GM12878 (cell line): ENCODE measurements at regions not wholly inside any gene's neighbourhood (a gene's known extent, or its start where the extent isn't known, plus 50 kb on each side); places are given as distances from the start of the nearest gene placed in this dataset.

Experiments used
- ATAC-seq: fragments of 200-7000 bp; cut with Tn5 transposase; 3 replicates; pipeline ENCODE4 v1.9.1; 2020; ENCODE audit warnings: mild to moderate bottlenecking, moderate library complexity
- BruUV-seq: library from RNA; stranded (reverse); fragments of 400-500 nt; replicated peaks from 2 replicates; lab custom pipeline; 2021; lab: Mats Ljungman, UMichigan
- CTCF ChIA-PET: fragments of 300-600 bp; sonication (Branson Sonifier 250); formaldehyde crosslinking; extraction: SDS; loops from one replicate; lab custom pipeline; 2021; ENCODE audit warnings: inconsistent platforms; lab: Yijun Ruan, JAX
- POLR2A ChIA-PET: fragments of 350-600 bp; formaldehyde crosslinking; extraction: SDS; loops from one replicate; lab custom pipeline; 2021; ENCODE audit warnings: inconsistent platforms; lab: Charles Lee
- RAD21 ChIA-PET: fragments of 300-600 bp; sonication (Branson Sonifier 250); formaldehyde crosslinking; loops from one replicate; lab custom pipeline; 2023; ENCODE audit warnings: antibody characterized with exemption; ENCODE audit not compliant: unreplicated experiment; lab: Charles Lee
- SMC1A ChIA-PET: fragments of 300-600 bp; sonication (Branson Sonifier 250); formaldehyde crosslinking; loops from one replicate; lab custom pipeline; 2023; ENCODE audit not compliant: unreplicated experiment, uncharacterized antibody; lab: Charles Lee
- DNase-seq: peaks from one replicate; pipeline ENCODE4 v3.0.0-alpha.2; 2011; ENCODE audit warnings: low read depth, low spot score
- FAIRE-seq: peaks from 3 replicates; lab custom pipeline; 2011; peaks lifted over from hg19 to GRCh38; lab: Jason Lieb, UNC
- H2AFZ ChIP-seq: 2 replicates; pipeline ENCODE4 v1.6.0; 2011; ENCODE audit warnings: low read depth, low read length, control low read depth; ENCODE audit not compliant: control insufficient read depth
- H3K27ac ChIP-seq: 2 replicates; pipeline ENCODE4 v1.5.1; 2011; ENCODE audit warnings: control low read depth; ENCODE audit not compliant: control insufficient read depth, insufficient read depth
- H3K27me3 ChIP-seq, 2 experiments: replicated peaks in 1 of 2; 2 replicates each; pipeline versions ENCODE4 v1.6.0 to v1.6.1; 2011; ENCODE audit warnings: low read length in 1 of 2; ENCODE audit not compliant: control insufficient read depth in 2 of 2, insufficient read depth in 2 of 2
- H3K36me3 ChIP-seq, 2 experiments: 2 replicates each; pipeline ENCODE4 v1.5.1; 2011; ENCODE audit warnings: low read length in 1 of 2; ENCODE audit not compliant: control insufficient read depth in 2 of 2, insufficient read depth in 2 of 2
- H3K4me1 ChIP-seq: 2 replicates; pipeline ENCODE4 v1.6.1; 2011; ENCODE audit warnings: mild to moderate bottlenecking, low read length, moderate library complexity, mixed read lengths; ENCODE audit not compliant: control insufficient read depth, insufficient read depth
- H3K4me2 ChIP-seq: 2 replicates; pipeline ENCODE4 v1.6.0; 2011; ENCODE audit warnings: control low read depth; ENCODE audit not compliant: control insufficient read depth, insufficient read depth
- H3K4me3 ChIP-seq: fragments of 200-600 bp; sonication (generic); 2 replicates; pipeline ENCODE4 v1.5.1; 2016
- H3K79me2 ChIP-seq: 2 replicates; pipeline ENCODE4 v1.6.0; 2011; ENCODE audit warnings: low read length; ENCODE audit not compliant: control insufficient read depth, insufficient read depth
- H3K9ac ChIP-seq: 2 replicates; pipeline ENCODE4 v1.8.0; 2011; ENCODE audit warnings: low read length, control low read depth, mixed read lengths; ENCODE audit not compliant: control insufficient read depth, insufficient read depth
- H3K9me3 ChIP-seq: replicated peaks from 3 replicates; pipeline ENCODE4 v1.5.1; 2011; ENCODE audit warnings: mild to moderate bottlenecking, low read length; ENCODE audit not compliant: control insufficient read depth, insufficient read depth
- H4K20me1 ChIP-seq: 2 replicates; pipeline ENCODE4 v1.6.0; 2011; ENCODE audit not compliant: control insufficient read depth, insufficient read depth
- CBFB ChIP-seq: IDR thresholded peaks from 2 replicates; pipeline ENCODE4 v1.6.1; 2016; ENCODE audit warnings: antibody characterized with exemption, low read depth
- CEBPZ ChIP-seq: fragments of 150-350 bp; IDR thresholded peaks from 2 replicates; pipeline ENCODE4 v1.6.1; 2016; ENCODE audit warnings: low read depth, low read length
- CTCF ChIP-seq, 3 experiments: IDR thresholded peaks in 2 of 3; conservative IDR thresholded peaks in 1 of 3; 2 replicates each; pipeline ENCODE4 v1.5.1; 2011; ENCODE audit warnings: low read depth in 3 of 3, low read length in 3 of 3, mild to moderate bottlenecking in 3 of 3, control low read depth in 2 of 3, moderate library complexity in 2 of 3, inconsistent platforms in 1 of 3, mixed read lengths in 1 of 3; ENCODE audit not compliant: control insufficient read depth in 2 of 3, insufficient read depth in 1 of 3; ENCODE audit errors: extremely low read depth in 1 of 3
- EED ChIP-seq: sonication (generic); IDR thresholded peaks from 2 replicates; pipeline ENCODE4 v1.6.1; 2016; ENCODE audit warnings: antibody characterized with exemption, low read depth
- EP300 ChIP-seq, 2 experiments: fragments of 150-350 bp in 1 of 2; IDR thresholded peaks; 2 replicates each; pipeline ENCODE4 v1.6.1; 2011 to 2012; ENCODE audit warnings: low read depth in 2 of 2, low read length in 2 of 2, borderline replicate concordance in 1 of 2, improper control_type of control experiment in 1 of 2, inconsistent platforms in 1 of 2; ENCODE audit not compliant: control insufficient read depth in 1 of 2
- GATAD2B ChIP-seq: fragments of 450-650 bp; conservative IDR thresholded peaks from 2 replicates; pipeline ENCODE4 v1.6.1; 2017; ENCODE audit warnings: low read depth, mild to moderate bottlenecking, moderate library complexity
- HDGF ChIP-seq: fragments of 450-650 bp; IDR thresholded peaks from 2 replicates; pipeline ENCODE4 v1.6.1; 2016; ENCODE audit warnings: antibody characterized with exemption
- NFXL1 ChIP-seq: fragments of 450-650 bp; IDR thresholded peaks from 2 replicates; pipeline ENCODE4 v1.6.1; 2017; ENCODE audit warnings: antibody characterized with exemption, mild to moderate bottlenecking, borderline replicate concordance
- POLR2AphosphoS5 ChIP-seq: IDR thresholded peaks from 2 replicates; pipeline ENCODE4 v1.6.1; 2011; ENCODE audit warnings: mild to moderate bottlenecking, low read length, inconsistent platforms
- SUZ12 ChIP-seq: fragments of 200-600 bp; sonication (generic); IDR thresholded peaks from one replicate; pipeline ENCODE4 v1.6.1; 2018; ENCODE audit warnings: antibody characterized with exemption, mild to moderate bottlenecking; ENCODE audit not compliant: unreplicated experiment
- WGBS: methylation state at CpG from one replicate; pipeline ENCODE4 v1.1.6; 2016; ENCODE audit warnings: low lambda C conversion rate; ENCODE audit not compliant: insufficient replicate concordance, insufficient coverage; ENCODE audit errors: missing lambda C conversion rate; 5-methylcytosine and 5-hydroxymethylcytosine counted together
- in situ Hi-C: fragments of 300-500 bp; cut with MboI; formaldehyde crosslinking; loops from 9 replicates; pipeline ENCODE4 v1.14.3; 2018; ENCODE audit warnings: mixed read lengths
- intact Hi-C: fragments of 100-400 bp; cut with micrococcal nuclease; formaldehyde crosslinking; loops from one replicate; pipeline ENCODE4 v1.14.2; 2022; ENCODE audit not compliant: unreplicated experiment

- 0 out of 2 replicates have a peak, but pooled peaks have one; percentile 14 for TF ChIP-seq EED
- TF ChIP-seq POLR2AphosphoS5, result no peak
- no peak for TF ChIP-seq HDGF
Measured at GRCh38 chr9:85130260-85130659, 460.7 kb downstream of the NTRK2 start (continued).

GRCh38 chr9:85129514-85129913, 460.0 kb downstream of the NTRK2 start:
- Histone ChIP-seq H2AFZ (no peak overlapping the region), H4K20me1 (no peaks in the 10 kb centered on the region), H3K9me3 (no peaks in the 10 kb centered on the region), H3K36me3 (no peaks in the 10 kb centered on the region), H3K9ac (no peak overlapping the region), H3K4me3 (no peak overlapping the region), H3K27ac (no peak overlapping the region), H3K79me2 (no peaks in the 10 kb centered on the region), H3K4me1 (no peaks in the 10 kb centered on the region), H3K4me2 (no peak overlapping the region), H3K27me3 (no peaks in the 10 kb centered on the region)
- RAD21 ChIA-PET, result no interaction called here
- BruUV-seq, result no TSS peak
- intact Hi-C loops, result no loop called here
- in situ Hi-C loops, result no loop called here
- TF ChIP-seq CTCF (IDR thresholded peaks at IDR 0.05 in 2 of 3, conservative IDR thresholded peaks at IDR 0.05 in 1 of 3; ENCODE audit: control insufficient read depth in 2 of 3, extremely low read depth in 1 of 3, insufficient read depth in 1 of 3, low read depth in 3 of 3, low read length in 3 of 3) (no peak), NFXL1 (no peak), CBFB (no peak), SUZ12 (no peak), CEBPZ (no peak), EP300 (IDR thresholded peaks at IDR 0.05; ENCODE audit: borderline replicate concordance in 1 of 2, control insufficient read depth in 1 of 2, low read depth in 2 of 2, low read length in 2 of 2) (no peak), GATAD2B (no peak)
- SMC1A ChIA-PET, result interaction anchor here (1.2 kb wide), 1 partner anchor 10 kb away, joined by 3 read pairs; no protein-coding TSS in a partner anchor
- ATAC-seq (no peak), DNase-seq (no peak), FAIRE-seq (no peak)
- CTCF ChIA-PET, result no interaction called here
- 22% methylated on average over 2 of the region's 2 CpGs for WGBS
- POLR2A ChIA-PET, result no interaction called here
